HepG2 (cell line): ENCODE measurements at regions not wholly inside any gene's neighbourhood (a gene's known extent, or its start where the extent isn't known, plus 50 kb on each side); places are given as distances from the start of the nearest gene placed in this dataset.

Experiments used
- ATAC-seq: fragments of 200-7000 bp; cut with Tn5 transposase; 3 replicates; pipeline ENCODE4 v1.9.1; 2020; ENCODE audit warnings: mild to moderate bottlenecking, moderate library complexity
- BruUV-seq: library from RNA; stranded (reverse); fragments of 400-500 nt; replicated peaks from 2 replicates; lab custom pipeline; 2021; lab: Mats Ljungman, UMichigan
- CTCF ChIA-PET: fragments of 300-600 bp; formaldehyde crosslinking; extraction: SDS; loops from one replicate; lab custom pipeline; 2021; ENCODE audit warnings: low total read pairs, inconsistent platforms, low intra/inter-chr PET ratio; lab: Yijun Ruan, JAX
- POLR2A ChIA-PET: fragments of 350-600 bp; sonication (Branson Sonifier 250); formaldehyde crosslinking; loops from one replicate; lab custom pipeline; 2020; ENCODE audit warnings: antibody characterized with exemption, inconsistent platforms; lab: Yijun Ruan, JAX
- DNase-seq: peaks from one replicate; pipeline ENCODE4 v3.0.0-alpha.2; 2015; ENCODE audit warnings: low spot score
- FAIRE-seq: peaks from 3 replicates; lab custom pipeline; 2011; peaks lifted over from hg19 to GRCh38; lab: Jason Lieb, UNC
- H2AFZ ChIP-seq: one replicate; pipeline ENCODE4 v1.6.1; 2011; ENCODE audit warnings: low read length, inconsistent platforms
- H3K27ac ChIP-seq: fragments of 300-600 bp; 3 replicates; pipeline ENCODE4 v1.8.0; 2011; ENCODE audit warnings: mixed run types, mild to moderate bottlenecking, mixed read lengths, low read length, inconsistent platforms; ENCODE audit not compliant: insufficient read depth; ENCODE audit errors: extremely low read length
- H3K27me3 ChIP-seq, 2 experiments: fragments of 200-600 bp in 1 of 2; 2 replicates in 1 of 2; 3 replicates in 1 of 2; pipeline versions ENCODE4 v1.6.0 to v1.8.0; 2011; ENCODE audit warnings: low read length in 2 of 2, mild to moderate bottlenecking in 2 of 2, moderate library complexity in 2 of 2, inconsistent platforms in 1 of 2; ENCODE audit not compliant: insufficient read depth in 2 of 2, control insufficient read depth in 1 of 2
- H3K36me3 ChIP-seq, 2 experiments: fragments of 200-600 bp in 1 of 2; replicated peaks in 1 of 2; 2 replicates in 1 of 2; 3 replicates in 1 of 2; pipeline versions ENCODE4 v1.5.1 to v1.8.0; 2011; ENCODE audit warnings: low read length in 2 of 2, inconsistent platforms in 1 of 2; ENCODE audit not compliant: insufficient read depth in 2 of 2, control insufficient read depth in 1 of 2
- H3K4me1 ChIP-seq: 2 replicates; pipeline ENCODE4 v1.5.1; 2012; ENCODE audit warnings: low read length, inconsistent platforms; ENCODE audit not compliant: insufficient read depth
- H3K4me2 ChIP-seq: 2 replicates; pipeline ENCODE4 v1.6.0; 2011; ENCODE audit warnings: low read depth, low read length, inconsistent platforms
- H3K4me3 ChIP-seq, 3 experiments: fragments of 200-600 bp in 1 of 3; sonication (generic), shearing (Covaris generic) in 1 of 3; replicated peaks in 1 of 3; 2 replicates each; pipeline ENCODE4 v1.5.1; 2011 to 2016; ENCODE audit warnings: low read length in 3 of 3, inconsistent platforms in 2 of 3, low read depth in 2 of 3, mild to moderate bottlenecking in 2 of 3, control low read depth in 1 of 3, mixed read lengths in 1 of 3; ENCODE audit not compliant: insufficient read depth in 1 of 3
- H3K79me2 ChIP-seq: one replicate; pipeline ENCODE4 v1.6.1; 2011; ENCODE audit warnings: low read length, inconsistent platforms; ENCODE audit not compliant: insufficient read depth
- H3K9ac ChIP-seq: 2 replicates; pipeline ENCODE4 v1.6.0; 2011; ENCODE audit warnings: mild to moderate bottlenecking, low read depth, low read length, inconsistent platforms; ENCODE audit not compliant: insufficient read depth
- H3K9me3 ChIP-seq: 2 replicates; pipeline ENCODE4 v1.5.1; 2012; ENCODE audit warnings: mild to moderate bottlenecking, low read length
- H4K20me1 ChIP-seq: 2 replicates; pipeline ENCODE4 v1.6.0; 2011; ENCODE audit warnings: inconsistent platforms, mild to moderate bottlenecking, low read length, moderate library complexity; ENCODE audit not compliant: insufficient read depth
- ARID3A ChIP-seq: IDR thresholded peaks from 2 replicates; pipeline ENCODE4 v1.6.1; 2012; ENCODE audit warnings: low read depth, low read length, improper control_type of control experiment
- ATM ChIP-seq: fragments of 450-650 bp; IDR thresholded peaks from 2 replicates; pipeline ENCODE4 v1.7.1; 2017; ENCODE audit warnings: mild to moderate bottlenecking, borderline replicate concordance
- CHD4 ChIP-seq: fragments of 200-600 bp; sonication (generic); IDR thresholded peaks from 2 replicates; pipeline ENCODE4 v1.7.0; 2017; ENCODE audit warnings: mild to moderate bottlenecking, low read length, borderline replicate concordance
- ELF3 ChIP-seq: IDR thresholded peaks from 2 replicates; pipeline ENCODE4 v1.6.1; 2016; ENCODE audit warnings: missing genetic modification reagents, missing compliant biosample characterization
- FOXJ3 ChIP-seq: sonication (generic); formaldehyde crosslinking; IDR thresholded peaks from 2 replicates; pipeline ENCODE4 v1.4.0; 2020; ENCODE audit warnings: missing genetic modification reagents, mild to moderate bottlenecking, borderline replicate concordance
- GATAD1 ChIP-seq: IDR thresholded peaks from 2 replicates; pipeline ENCODE4 v1.6.1; 2016; ENCODE audit warnings: missing genetic modification reagents, missing compliant biosample characterization
- GTF2F1 ChIP-seq: fragments of 150-350 bp; IDR thresholded peaks from 2 replicates; pipeline ENCODE4 v1.6.1; 2014; ENCODE audit warnings: low read length
- HOXA3 ChIP-seq: sonication (generic); formaldehyde crosslinking; IDR thresholded peaks from 2 replicates; pipeline ENCODE4 v1.5.0; 2020; ENCODE audit warnings: missing genetic modification reagents
- MAFF ChIP-seq: IDR thresholded peaks from 2 replicates; pipeline ENCODE4 v1.6.1; 2011; ENCODE audit warnings: low read depth, low read length, improper control_type of control experiment
- MAFK ChIP-seq, 2 experiments: IDR thresholded peaks in 1 of 2; conservative IDR thresholded peaks in 1 of 2; 2 replicates each; pipeline ENCODE4 v1.6.1; 2011; ENCODE audit warnings: improper control_type of control experiment in 2 of 2, low read length in 2 of 2
- MTA3 ChIP-seq: sonication (generic); formaldehyde crosslinking; IDR thresholded peaks from 2 replicates; pipeline ENCODE4 v1.4.0; 2020; ENCODE audit warnings: missing genetic modification reagents
- NBN ChIP-seq: fragments of 450-650 bp; conservative IDR thresholded peaks from 2 replicates; pipeline ENCODE4 v1.6.1; 2017
- NR2C2 ChIP-seq: sonication (generic); formaldehyde crosslinking; IDR thresholded peaks from 2 replicates; pipeline ENCODE4 v1.4.0; 2020; ENCODE audit warnings: missing genetic modification reagents, mild to moderate bottlenecking, moderate library complexity, borderline replicate concordance
- PREB ChIP-seq: sonication (generic); formaldehyde crosslinking; IDR thresholded peaks from 2 replicates; pipeline ENCODE4 v1.4.0; 2020; ENCODE audit warnings: missing genetic modification reagents
- RFX5 ChIP-seq: IDR thresholded peaks from 2 replicates; pipeline ENCODE4 v1.6.1; 2011; ENCODE audit warnings: low read depth, low read length, improper control_type of control experiment
- SALL2 ChIP-seq: sonication (generic); formaldehyde crosslinking; IDR thresholded peaks from 2 replicates; pipeline ENCODE4 v1.8.1; 2023; ENCODE audit warnings: mild to moderate bottlenecking, missing genetic modification reagents, inconsistent platforms
- SAP130 ChIP-seq: IDR thresholded peaks from 2 replicates; pipeline ENCODE4 v1.6.1; 2016; ENCODE audit warnings: low read depth
- SIX1 ChIP-seq: sonication (generic); formaldehyde crosslinking; IDR thresholded peaks from 2 replicates; pipeline ENCODE4 v1.4.0; 2020; ENCODE audit warnings: missing genetic modification reagents, borderline replicate concordance
- YEATS4 ChIP-seq: sonication (generic); formaldehyde crosslinking; IDR thresholded peaks from 2 replicates; pipeline ENCODE4 v1.4.0; 2020; ENCODE audit warnings: missing genetic modification reagents, borderline replicate concordance
- WGBS: methylation state at CpG from one replicate; pipeline ENCODE4 v1.1.6; 2017; ENCODE audit warnings: low lambda C conversion rate; 5-methylcytosine and 5-hydroxymethylcytosine counted together
- in situ Hi-C: cut with HindIII; loops from 2 replicates; pipeline ENCODE4 v1.10.0; 2017; ENCODE audit warnings: low pct_unique_long_range_greater_than_20kb; ENCODE audit not compliant: extremely low pct_ligation_motif_present
- intact Hi-C: fragments of 100-400 bp; cut with micrococcal nuclease; formaldehyde crosslinking; loops from one replicate; pipeline ENCODE4 v1.10.0; 2022; ENCODE audit not compliant: unreplicated experiment

GRCh38 chr2:117401582-117401981 is 412.9 kb upstream of the DDX18 start:
- intact Hi-C loops (no loop called here), in situ Hi-C loops (no loop called here)
- Histone ChIP-seq H4K20me1 (no peaks in the 10 kb centered on the region), H3K9ac (no peak overlapping the region), H3K79me2 (no peaks in the 10 kb centered on the region), H3K4me3 (no peak overlapping the region), H2AFZ (no peak overlapping the region), H3K36me3 (no peaks in the 10 kb centered on the region), H3K9me3 (no peaks in the 10 kb centered on the region), H3K4me1 (no peaks in the 10 kb centered on the region), H3K27me3 (no peaks in the 10 kb centered on the region), H3K4me2 (no peak overlapping the region), H3K27ac (no peak overlapping the region)
- DNase-seq (no peak), ATAC-seq (no peak), FAIRE-seq (no peak)
- WGBS, result 1% methylated on average over 1 of the region's 1 CpG
- ChIA-PET CTCF (no interaction called here), POLR2A (no interaction called here)
- no TSS peak for BruUV-seq
- TF ChIP-seq MAFK (conservative IDR thresholded peaks at IDR 0.05 in 1 of 2, IDR thresholded peaks at IDR 0.05 in 1 of 2; ENCODE audit: low read length in 2 of 2) (peak; percentile 72 to 89; a peak in 3 of 4 replicates), MAFF (peak; percentile 77), YEATS4 (CRISPR knock-in tag) (no peak), SAP130 (CRISPR knock-in tag) (no peak)

GRCh38 chr2:117406443-117406842 is 408.0 kb upstream of the DDX18 start:
- no peaks in the 10 kb centered on the region for H3K36me3 ChIP-seq
- H3K4me2 ChIP-seq, result no peak overlapping the region
- H3K9me3 ChIP-seq, result no peaks in the 10 kb centered on the region
- 38% methylated on average over 1 of the region's 1 CpG for WGBS
- intact Hi-C loops, result no loop called here
- ATAC-seq (no peak), DNase-seq (no peak)
- H3K27me3 ChIP-seq, result no peaks in the 10 kb centered on the region
- no peak for TF ChIP-seq HOXA3 (CRISPR knock-in tag)
- TF ChIP-seq ELF3, result no peak
- no peak for TF ChIP-seq MTA3 (CRISPR knock-in tag)
- TF ChIP-seq GTF2F1, result no peak
- no peak for TF ChIP-seq ATM
- TF ChIP-seq PREB (CRISPR knock-in tag), result no peak
- no peak for TF ChIP-seq RFX5
- TF ChIP-seq SALL2, result no peak
- TF ChIP-seq CHD4, result no peak
- no peak for TF ChIP-seq NR2C2 (CRISPR knock-in tag)
- no peak for TF ChIP-seq ARID3A
- no peak for TF ChIP-seq SIX1 (CRISPR knock-in tag)
- TF ChIP-seq FOXJ3 (CRISPR knock-in tag), result no peak
- no peak for TF ChIP-seq NBN
- no peak for TF ChIP-seq GATAD1 (CRISPR knock-in tag)
- TF ChIP-seq, all 625 proteins: peak for 0
- no TSS peak for BruUV-seq
- no peaks in the 10 kb centered on the region for H3K79me2 ChIP-seq
- H4K20me1 ChIP-seq, result no peaks in the 10 kb centered on the region
- no peak overlapping the region for H3K9ac ChIP-seq
- POLR2A ChIA-PET, result no interaction called here
- H3K4me3 ChIP-seq, result no peak overlapping the region
- in situ Hi-C loops, result no loop called here
- no peak overlapping the region for H3K27ac ChIP-seq
- H3K4me1 ChIP-seq, result no peaks in the 10 kb centered on the region
- CTCF ChIA-PET, result no interaction called here
- no peak overlapping the region for H2AFZ ChIP-seq
- no peak for FAIRE-seq
